HUES64 (cell line): ENCODE measurements at regions not wholly inside any gene's neighbourhood (a gene's known extent, or its start where the extent isn't known, plus 50 kb on each side); places are given as distances from the start of the nearest gene placed in this dataset.

ENCODE experiments used
- H3K27ac ChIP-seq: 2 replicates; pipeline ENCODE4 v1.7.0; 2013; ENCODE audit warnings: low read depth, low read length, inconsistent platforms
- H3K27me3 ChIP-seq: 2 replicates; pipeline ENCODE4 v1.6.1; 2013; ENCODE audit warnings: mild to moderate bottlenecking, low read length; ENCODE audit not compliant: insufficient read depth
- H3K36me3 ChIP-seq: 2 replicates; pipeline ENCODE4 v1.6.1; 2013; ENCODE audit warnings: mild to moderate bottlenecking, low read length; ENCODE audit not compliant: insufficient read depth
- H3K4me1 ChIP-seq: 2 replicates; pipeline ENCODE4 v1.6.1; 2013; ENCODE audit warnings: mild to moderate bottlenecking, low read length, moderate library complexity; ENCODE audit not compliant: insufficient read depth
- H3K4me3 ChIP-seq: 2 replicates; pipeline ENCODE4 v1.5.1; 2013; ENCODE audit warnings: mild to moderate bottlenecking, low read length, moderate library complexity
- H3K9ac ChIP-seq: 2 replicates; pipeline ENCODE4 v1.6.1; 2013; ENCODE audit warnings: mild to moderate bottlenecking, low read depth, low read length
- H3K9me3 ChIP-seq: 2 replicates; pipeline ENCODE4 v1.6.1; 2013; ENCODE audit warnings: low read depth, low read length; ENCODE audit not compliant: insufficient read depth
- WGBS: fragments of 150-250, 120-280 bp; methylation state at CpG from one replicate; pipeline ENCODE4 v1.1.7; 2013; ENCODE audit warnings: missing lambda C conversion rate; 5-methylcytosine and 5-hydroxymethylcytosine counted together

- WGBS: 97% methylated on average over 7 of the region's 7 CpGs
These were observed 49.9 kb downstream of the CHRM3 start for GRCh38 chr1:239436286-239436685.

GRCh38 chr1:239437822-239438221, 51.5 kb downstream of the CHRM3 start:
- Histone ChIP-seq H3K4me1 (no peaks in the 10 kb centered on the region), H3K4me3 (no peak overlapping the region), H3K9ac (no peak overlapping the region), H3K27me3 (no peaks in the 10 kb centered on the region), H3K36me3 (no peaks in the 10 kb centered on the region), H3K9me3 (no peaks in the 10 kb centered on the region), H3K27ac (no peak overlapping the region)

More at GRCh38 chr1:239436286-239436685, 49.9 kb downstream of the CHRM3 start:
- H3K9me3 ChIP-seq: no peaks in the 10 kb centered on the region
- no peak overlapping the region for H3K4me3 ChIP-seq
- no peak overlapping the region for H3K9ac ChIP-seq
- H3K27me3 ChIP-seq: no peaks in the 10 kb centered on the region
- no peaks in the 10 kb centered on the region for H3K36me3 ChIP-seq
- H3K27ac ChIP-seq: no peak overlapping the region
- no peaks in the 10 kb centered on the region for H3K4me1 ChIP-seq

GRCh38 chr1:239438891-239439290, 52.5 kb downstream of the CHRM3 start:
- H3K4me3 ChIP-seq: no peak overlapping the region
- H3K27me3 ChIP-seq: no peaks in the 10 kb centered on the region
- 87% methylated on average over 1 of the region's 1 CpG for WGBS
- H3K4me1 ChIP-seq: no peaks in the 10 kb centered on the region
- no peaks in the 10 kb centered on the region for H3K9me3 ChIP-seq
- H3K9ac ChIP-seq: no peak overlapping the region
- H3K27ac ChIP-seq: no peak overlapping the region
- no peaks in the 10 kb centered on the region for H3K36me3 ChIP-seq

- Histone ChIP-seq H3K27ac (no peak overlapping the region), H3K9ac (no peak overlapping the region), H3K9me3 (no peaks in the 10 kb centered on the region), H3K4me3 (no peak overlapping the region), H3K4me1 (no peaks in the 10 kb centered on the region), H3K27me3 (no peaks in the 10 kb centered on the region), H3K36me3 (no peaks in the 10 kb centered on the region)
- WGBS: 92% methylated on average over 2 of the region's 5 CpGs
These were observed 57.0 kb downstream of the CHRM3 start for GRCh38 chr1:239443361-239443760.

GRCh38 chr1:239446611-239447010, 60.2 kb downstream of the CHRM3 start:
- Histone ChIP-seq H3K36me3 (no peaks in the 10 kb centered on the region), H3K27ac (no peak overlapping the region), H3K4me3 (no peak overlapping the region), H3K9me3 (no peaks in the 10 kb centered on the region), H3K4me1 (no peaks in the 10 kb centered on the region), H3K9ac (no peak overlapping the region), H3K27me3 (no peaks in the 10 kb centered on the region)

GRCh38 chr1:239448911-239449310, 62.5 kb downstream of the CHRM3 start:
- Histone ChIP-seq H3K36me3 (no peaks in the 10 kb centered on the region), H3K27ac (no peak overlapping the region), H3K27me3 (no peaks in the 10 kb centered on the region), H3K9ac (no peak overlapping the region), H3K4me3 (no peak overlapping the region), H3K9me3 (no peaks in the 10 kb centered on the region), H3K4me1 (no peaks in the 10 kb centered on the region)
- no CpG with 5 or more reads among the region's 3 CpGs for WGBS

- Histone ChIP-seq H3K9ac (no peak overlapping the region), H3K27me3 (no peaks in the 10 kb centered on the region), H3K4me1 (peaks cover 5% of the 10 kb centered on the region; the same call in 1 of the 2 replicates), H3K9me3 (peaks cover 8% of the 10 kb centered on the region), H3K36me3 (no peaks in the 10 kb centered on the region), H3K4me3 (no peak overlapping the region), H3K27ac (no peak overlapping the region)
- WGBS: 89% methylated on average over 3 of the region's 3 CpGs
These were observed 69.4 kb downstream of the CHRM3 start for GRCh38 chr1:239455743-239456142.

- Histone ChIP-seq H3K27ac (no peak overlapping the region), H3K9me3 (peaks cover 8% of the 10 kb centered on the region), H3K4me1 (peaks cover 5% of the 10 kb centered on the region; the same call in 1 of the 2 replicates), H3K4me3 (no peak overlapping the region), H3K27me3 (no peaks in the 10 kb centered on the region), H3K9ac (no peak overlapping the region), H3K36me3 (no peaks in the 10 kb centered on the region)
- 95% methylated on average over 2 of the region's 2 CpGs for WGBS
These were observed 70.4 kb downstream of the CHRM3 start for GRCh38 chr1:239456788-239457187.

GRCh38 chr1:239457491-239458143, 71.2 kb downstream of the CHRM3 start:
- WGBS: 87% methylated on average over 4 of the region's 4 CpGs
- Histone ChIP-seq H3K4me3 (no peak overlapping the region), H3K36me3 (no peaks in the 10 kb centered on the region)

GRCh38 chr1:239458144-239458500, 71.8 kb downstream of the CHRM3 start:
- Histone ChIP-seq H3K27ac (no peak overlapping the region), H3K9me3 (peaks cover 8% of the 10 kb centered on the region), H3K9ac (no peak overlapping the region), H3K4me1 (peaks cover 5% of the 10 kb centered on the region; the same call in 1 of the 2 replicates), H3K4me3 (no peak overlapping the region), H3K36me3 (no peaks in the 10 kb centered on the region), H3K27me3 (no peaks in the 10 kb centered on the region)
- 78% methylated on average over 4 of the region's 4 CpGs for WGBS

More at GRCh38 chr1:239457491-239458143, 71.2 kb downstream of the CHRM3 start:
- Histone ChIP-seq H3K9me3 (peaks cover 8% of the 10 kb centered on the region), H3K27me3 (no peaks in the 10 kb centered on the region), H3K9ac (no peak overlapping the region), H3K27ac (no peak overlapping the region), H3K4me1 (peaks cover 5% of the 10 kb centered on the region; the same call in 1 of the 2 replicates)

- H3K9me3 ChIP-seq: no peaks in the 10 kb centered on the region
- WGBS: no CpG with 5 or more reads among the region's 2 CpGs
- no peak overlapping the region for H3K4me3 ChIP-seq
- no peaks in the 10 kb centered on the region for H3K4me1 ChIP-seq
- no peaks in the 10 kb centered on the region for H3K27me3 ChIP-seq
- no peak overlapping the region for H3K27ac ChIP-seq
- H3K9ac ChIP-seq: no peak overlapping the region
- H3K36me3 ChIP-seq: no peaks in the 10 kb centered on the region
These were observed 81.4 kb downstream of the CHRM3 start for GRCh38 chr1:239467730-239468129.

- Histone ChIP-seq H3K27ac (no peak overlapping the region), H3K4me3 (no peak overlapping the region), H3K36me3 (no peaks in the 10 kb centered on the region), H3K4me1 (no peaks in the 10 kb centered on the region), H3K9ac (no peak overlapping the region), H3K9me3 (peaks cover 17% of the 10 kb centered on the region), H3K27me3 (no peaks in the 10 kb centered on the region)
These were observed 91.7 kb downstream of the CHRM3 start for GRCh38 chr1:239478069-239478468.
